GM19025 (cell line): ENCODE measurements at regions not wholly inside any gene's neighbourhood (a gene's known extent, or its start where the extent isn't known, plus 50 kb on each side); places are given as distances from the start of the nearest gene placed in this dataset.
"Not testable (repeated sequence)": the region's sequence is repeated elsewhere in the genome, so short reads cannot be mapped to it uniquely, and the experiment has no call there.

Experiments used
- ATAC-seq: cut with Tn5 transposase; IDR thresholded peaks from one replicate; pipeline ENCODE4 v1.9.1; 2021; ENCODE audit warnings: mild to moderate bottlenecking, low read depth, moderate library complexity; ENCODE audit not compliant: unreplicated experiment

DNA sequence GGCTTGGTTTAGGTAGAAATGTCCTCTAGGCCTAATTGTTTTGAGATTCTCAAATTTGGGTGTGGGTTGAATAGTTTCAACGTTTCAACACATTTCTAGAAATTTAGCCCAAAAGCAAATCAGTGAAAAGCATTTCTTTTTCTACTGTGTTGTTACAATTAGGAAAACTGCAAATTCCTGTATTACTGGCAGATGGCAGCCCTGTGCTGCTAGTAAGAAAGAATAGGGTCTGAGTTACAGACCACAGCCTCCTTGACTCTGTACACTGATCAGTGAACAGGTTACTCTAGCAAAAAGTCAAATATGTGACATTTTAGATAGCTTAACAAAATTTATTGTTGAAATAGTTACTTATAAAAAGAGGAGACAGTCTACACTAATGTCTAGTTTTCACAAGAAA, 703.0 kb downstream of the JRKL start:
- ATAC-seq: no peak

DNA sequence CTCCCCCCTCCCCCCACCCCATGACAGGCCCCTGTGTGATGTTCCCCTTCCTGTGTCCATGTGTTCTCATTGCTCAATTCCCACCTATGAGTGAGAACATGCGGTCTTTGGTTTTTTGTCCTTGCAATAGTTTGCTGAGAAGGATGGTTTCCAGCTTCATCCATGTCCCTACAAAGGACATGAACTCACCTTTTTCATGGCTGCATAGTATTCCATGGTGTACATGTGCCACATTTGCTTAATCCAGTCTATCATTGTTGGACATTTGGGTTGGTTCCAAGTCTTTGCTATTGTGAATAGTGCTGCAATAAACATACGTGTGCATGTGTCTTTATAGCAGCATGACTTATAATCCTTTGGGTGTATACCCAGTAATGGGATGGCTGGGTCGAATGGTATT, 712.4 kb downstream of the JRKL start:
- ATAC-seq: not testable (repeated sequence)

DNA sequence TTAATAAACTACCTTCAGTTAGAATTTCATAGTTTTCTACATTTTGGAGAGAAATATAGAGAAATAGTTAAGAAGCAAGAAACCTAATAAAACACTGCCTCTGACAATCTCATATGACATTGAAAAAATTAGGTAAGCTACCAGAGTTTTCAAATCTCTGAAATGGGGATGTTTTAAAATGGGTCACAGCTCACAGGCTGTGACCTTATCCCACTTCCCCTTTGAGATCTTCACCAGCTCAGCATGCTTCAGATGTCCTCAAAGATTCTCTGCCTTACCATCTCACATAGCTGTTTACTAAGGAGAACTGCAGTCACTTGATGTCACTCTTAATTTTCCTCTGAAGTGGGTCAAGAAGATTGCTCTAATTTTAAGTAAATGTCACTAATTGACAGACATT, 717.8 kb downstream of the JRKL start:
- peak; percentile 61 for ATAC-seq

DNA sequence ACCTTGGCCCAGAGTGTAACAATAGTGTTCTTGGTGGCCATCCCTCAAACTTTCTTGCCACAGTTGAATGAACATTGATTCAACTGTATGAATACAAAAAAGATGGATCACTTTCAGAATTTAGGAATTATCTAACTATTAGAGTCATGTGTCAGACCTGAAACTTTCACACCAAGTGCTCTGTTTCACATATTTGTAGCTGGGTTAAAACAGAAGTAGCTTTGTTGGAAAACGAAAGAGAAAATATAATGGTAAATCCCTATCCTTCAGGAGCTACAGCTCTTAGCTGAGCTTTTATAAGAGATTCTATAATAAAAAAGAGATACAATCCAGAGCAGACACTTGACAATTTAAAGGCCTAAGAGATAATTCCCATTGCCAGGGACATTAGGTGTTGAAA, 719.3 kb downstream of the JRKL start:
- ATAC-seq: no peak

DNA sequence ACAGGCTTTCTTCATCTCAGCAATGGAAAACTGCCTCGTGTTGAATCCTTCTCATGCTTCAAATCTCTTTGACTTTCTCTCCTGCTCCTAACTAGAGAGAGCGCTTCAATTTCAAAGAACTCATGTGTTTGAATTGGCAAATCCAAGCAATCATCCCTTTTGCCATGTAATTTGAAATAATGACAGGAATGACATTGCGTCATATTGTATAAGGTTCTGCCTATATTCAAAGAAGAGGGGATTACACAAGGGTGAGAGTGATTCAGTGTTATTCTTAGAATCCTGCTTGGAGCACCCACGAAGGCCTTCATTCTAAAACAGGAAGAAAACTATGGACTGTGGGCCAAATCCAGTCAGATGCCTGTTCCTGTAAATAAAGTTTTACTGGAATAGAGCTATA, 720.6 kb downstream of the JRKL start:
- no peak for ATAC-seq

DNA sequence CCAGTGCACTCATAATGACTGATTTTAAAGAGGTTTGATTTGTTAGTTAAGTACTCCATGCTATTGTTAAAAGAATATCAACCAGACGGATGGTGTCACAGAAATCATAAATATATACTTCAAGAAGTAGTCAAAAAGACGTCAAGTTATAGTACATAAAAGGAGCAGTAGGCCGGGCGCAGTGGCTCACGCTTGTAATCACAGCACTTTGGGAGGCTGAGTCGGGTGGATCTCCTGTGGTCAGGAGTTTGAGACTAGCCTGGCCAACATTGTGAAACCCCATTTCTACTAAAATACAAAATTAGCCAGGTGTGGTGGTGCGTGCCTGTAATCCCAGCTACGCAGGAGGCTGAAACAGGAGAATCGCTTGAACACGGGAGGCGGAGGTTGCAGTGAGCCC, 721.7 kb downstream of the JRKL start:
- ATAC-seq: no peak

DNA sequence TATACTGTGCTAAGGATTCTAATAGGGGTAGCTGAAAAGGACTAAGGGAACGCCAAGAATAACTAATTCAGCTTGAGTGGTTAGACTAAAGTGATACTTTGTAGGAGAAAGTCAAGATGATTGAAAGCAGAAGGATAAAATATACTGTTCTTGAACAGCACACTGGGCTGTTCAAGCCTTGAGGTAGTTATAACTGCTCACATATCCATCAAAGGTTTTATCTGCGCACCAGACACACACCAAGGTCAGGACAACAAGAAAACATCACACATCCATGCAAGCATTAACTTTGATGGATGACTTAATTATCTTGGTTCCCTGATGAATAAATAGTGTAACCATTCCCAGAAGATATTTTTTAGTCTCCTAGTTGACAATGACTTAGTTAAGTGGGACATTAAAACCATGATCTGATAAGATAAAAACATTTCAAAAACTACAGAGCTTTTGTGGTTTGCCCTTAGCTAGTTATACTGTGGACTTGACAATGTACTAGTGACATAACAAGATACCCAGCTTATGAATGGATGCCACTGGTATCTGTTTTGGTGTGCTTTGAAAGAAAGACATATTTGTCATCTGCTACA, 728.9 kb downstream of the JRKL start:
- ATAC-seq: no peak

DNA sequence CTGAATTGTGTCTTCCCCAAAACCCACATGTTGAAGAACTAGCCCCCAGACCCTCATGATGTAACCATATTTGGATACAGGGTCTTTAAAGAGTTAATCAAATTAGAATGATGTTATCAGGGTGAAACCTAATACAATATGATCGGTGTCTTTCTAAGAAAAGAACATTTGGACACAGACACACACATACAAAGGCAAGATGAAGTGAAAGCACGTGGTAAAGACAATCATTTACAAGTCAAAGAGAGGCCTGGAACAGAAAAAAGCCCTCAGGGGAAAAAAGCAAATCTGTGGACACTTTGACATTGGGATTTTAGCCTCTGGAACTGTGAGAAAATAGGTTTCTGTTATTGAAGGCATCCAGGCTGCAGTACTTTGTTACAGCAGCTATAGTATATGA, 733.4 kb downstream of the JRKL start:
- ATAC-seq: no peak

DNA sequence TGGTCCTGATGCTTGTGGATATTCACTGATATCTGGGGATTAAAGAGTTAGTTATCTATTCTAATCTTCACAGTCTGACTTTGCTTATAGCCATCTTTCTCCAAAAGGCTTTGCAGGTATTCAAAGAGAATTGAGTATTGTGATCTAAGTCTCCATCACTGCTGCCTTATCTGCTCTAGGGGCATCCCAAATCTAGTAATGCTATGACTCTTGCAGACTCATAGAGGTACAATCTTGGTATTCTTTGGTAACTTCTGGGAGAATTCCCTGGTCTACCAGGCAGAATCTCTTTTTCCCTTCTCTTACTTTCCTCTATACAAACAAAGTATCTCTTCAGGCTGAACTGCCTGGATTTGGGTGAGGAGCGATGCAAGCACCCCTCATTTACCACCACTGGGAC, 746.3 kb downstream of the JRKL start:
- no peak for ATAC-seq

DNA sequence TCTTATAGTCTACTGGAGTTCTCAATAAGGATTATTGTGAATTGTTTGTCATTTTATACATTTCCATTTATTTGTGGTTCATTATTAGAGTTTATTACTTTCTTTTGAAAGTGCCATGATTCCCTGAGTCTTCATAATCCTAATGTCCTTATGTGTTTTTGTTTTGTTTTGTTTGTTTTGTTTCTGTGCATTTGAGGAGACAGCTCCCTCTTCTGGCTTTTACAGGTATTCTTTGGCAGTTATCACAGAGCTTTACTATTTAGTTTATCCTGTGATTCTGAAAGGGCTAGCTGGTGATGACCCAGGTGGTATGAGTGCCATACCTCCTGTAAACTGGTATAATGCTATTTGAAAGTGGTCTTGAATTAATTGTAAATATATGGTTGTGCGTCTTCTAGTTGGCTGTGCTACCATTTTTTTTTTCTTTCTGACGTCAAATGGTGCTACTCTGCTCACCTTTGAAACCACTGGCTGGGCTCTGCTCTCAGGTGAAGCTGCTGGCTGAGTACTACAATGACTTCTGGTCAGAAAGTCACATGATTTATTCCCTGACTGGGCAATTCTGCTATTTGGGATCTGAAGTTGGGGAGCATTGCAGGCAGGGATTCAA, 751.2 kb downstream of the JRKL start:
- no peak for ATAC-seq

DNA sequence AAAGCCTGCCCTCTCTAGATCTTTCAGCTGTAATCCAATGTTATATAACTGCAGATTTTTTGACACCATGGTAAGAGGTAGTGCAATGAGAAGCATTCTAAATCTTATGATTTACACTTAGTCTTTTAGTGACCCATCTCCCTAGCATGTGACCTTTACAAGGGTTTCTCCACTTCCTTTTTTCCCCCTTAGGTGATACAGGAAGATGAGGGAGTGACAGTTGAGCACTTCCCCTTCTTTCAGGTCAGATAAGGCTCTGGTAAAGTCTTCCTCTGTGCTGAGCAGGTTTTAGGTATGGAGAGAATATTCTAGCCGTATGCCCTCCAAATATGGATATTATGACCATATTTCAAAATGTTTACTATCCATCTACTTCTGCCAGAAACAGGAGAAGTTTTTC, 753.6 kb downstream of the JRKL start:
- no peak for ATAC-seq

DNA sequence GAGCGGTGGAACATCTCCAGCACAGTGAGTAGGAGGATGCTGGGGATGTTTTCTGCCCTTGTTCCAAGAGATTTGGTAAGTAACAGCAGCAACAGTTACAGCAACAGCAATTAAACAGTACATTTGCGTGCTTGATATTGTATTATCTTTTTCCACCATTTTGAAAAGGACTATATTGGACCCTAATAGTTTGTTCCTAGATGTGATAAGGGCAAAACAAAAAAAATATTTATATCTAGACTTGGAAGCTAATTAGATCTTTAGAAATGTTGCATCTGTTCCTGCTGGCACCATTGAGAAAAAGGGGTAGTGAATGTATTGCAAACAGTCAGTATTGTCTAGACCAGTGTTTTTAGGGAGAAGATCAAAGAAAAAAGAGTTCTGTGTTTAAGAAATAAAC, 759.9 kb downstream of the JRKL start:
- no peak for ATAC-seq

DNA sequence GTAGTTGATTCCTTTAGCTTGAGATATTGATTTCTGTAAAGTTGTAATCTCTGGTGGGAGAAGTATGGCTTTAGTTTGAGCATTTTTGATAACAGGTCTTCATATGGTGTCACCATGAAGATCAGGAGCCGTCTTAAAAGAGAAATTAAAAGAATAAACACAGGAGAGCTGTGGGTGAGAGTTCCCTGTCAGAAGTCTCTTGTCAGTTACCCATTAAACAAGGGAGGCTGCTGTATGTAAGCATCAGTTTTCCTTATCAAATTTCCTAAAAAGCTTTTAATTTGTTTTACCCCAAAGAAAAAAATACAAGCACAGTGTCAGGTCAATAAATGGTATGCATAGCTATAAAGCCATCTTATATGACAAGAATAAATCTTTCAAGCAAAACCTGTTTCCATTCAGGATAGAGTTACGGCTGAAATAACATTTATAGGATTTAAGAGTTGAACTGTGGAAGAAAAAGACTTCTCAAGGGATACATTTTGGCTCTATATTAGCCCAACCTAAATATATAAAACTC, 767.5 kb downstream of the JRKL start:
- no peak for ATAC-seq

DNA sequence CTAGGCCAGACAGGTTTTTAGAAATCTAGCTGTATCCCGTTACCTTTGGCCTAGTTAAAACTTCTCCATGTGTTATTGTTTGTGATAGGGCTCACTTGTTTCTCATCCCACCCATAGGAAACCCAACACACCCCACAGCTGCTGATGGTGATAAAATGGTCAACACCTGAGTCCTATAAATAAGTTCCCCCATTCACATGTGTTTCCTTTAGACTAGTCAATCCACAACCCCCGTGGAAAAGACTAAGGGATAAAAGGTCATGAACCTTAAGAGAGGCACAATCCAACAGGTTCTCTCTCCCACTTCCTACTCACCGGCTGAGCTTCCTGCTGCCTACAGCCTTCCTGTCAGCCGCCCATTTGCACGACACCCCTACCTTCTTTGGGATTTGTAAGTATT, 768.4 kb downstream of the JRKL start:
- ATAC-seq: no peak

DNA sequence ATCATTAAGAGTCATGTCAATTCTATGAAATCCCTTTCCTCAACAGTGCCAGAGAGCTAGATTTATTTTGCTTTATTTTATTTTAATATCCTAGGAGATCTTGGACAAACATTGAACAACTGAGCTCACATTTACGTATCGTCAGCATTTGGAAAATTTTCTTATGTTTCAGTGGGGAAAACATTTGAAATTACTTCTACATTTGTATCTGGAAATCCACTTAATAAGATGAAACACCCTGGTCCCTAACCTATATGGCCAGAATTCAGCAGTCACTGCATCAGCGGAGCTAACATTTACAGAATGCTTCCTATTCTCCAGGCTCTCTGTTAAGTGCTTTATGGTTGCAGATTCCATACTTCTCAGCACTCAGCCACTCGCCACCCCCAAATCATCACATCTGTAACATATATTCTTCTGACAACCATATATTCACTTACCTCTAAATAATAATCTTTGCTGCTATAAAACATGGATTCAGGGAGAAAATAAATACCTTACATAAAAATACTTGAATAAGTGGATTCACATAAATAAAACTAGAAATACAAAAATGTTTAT, 773.9 kb downstream of the JRKL start:
- no peak for ATAC-seq

DNA sequence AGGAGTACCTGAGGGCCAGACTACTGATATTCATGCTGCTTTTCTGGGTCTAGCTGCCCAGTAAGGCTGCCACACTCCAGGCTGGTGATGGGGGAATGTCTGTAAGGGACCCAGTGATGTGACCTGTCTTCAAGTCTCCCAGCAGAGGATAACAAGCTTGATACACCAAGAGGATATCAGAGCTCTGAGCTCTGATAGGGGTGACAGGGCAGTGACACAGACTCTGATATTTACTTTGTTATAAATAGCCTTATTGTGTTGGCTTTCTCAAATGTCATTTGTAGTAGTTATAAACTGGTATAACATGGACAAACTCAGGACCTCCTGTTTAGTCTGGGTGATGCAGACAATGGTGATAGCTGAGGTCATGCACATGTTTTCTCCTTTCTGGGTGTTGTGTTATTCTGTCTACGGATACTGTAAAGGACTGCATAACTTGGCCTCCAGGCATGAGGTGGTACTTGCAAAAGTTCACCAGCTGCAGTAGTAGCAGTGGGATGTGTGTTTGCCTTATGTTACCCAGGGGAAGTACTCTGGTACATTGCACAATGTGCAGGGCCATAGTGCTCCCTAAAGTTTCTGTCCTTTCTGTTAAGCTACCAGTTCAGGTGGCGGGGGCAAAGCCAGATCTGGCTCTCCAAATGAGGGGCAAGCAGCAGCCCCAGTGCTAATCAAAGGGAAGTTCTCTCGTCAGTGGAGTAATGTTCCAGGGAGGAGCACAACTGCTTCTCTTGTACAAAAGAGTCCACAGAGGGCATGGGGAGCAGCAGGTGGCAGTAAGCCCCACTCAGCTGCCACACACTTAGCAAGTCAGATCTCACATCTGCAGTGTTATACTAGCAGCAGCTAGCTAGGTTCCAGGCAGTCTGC, 812.2 kb downstream of the JRKL start:
- ATAC-seq: no peak

DNA sequence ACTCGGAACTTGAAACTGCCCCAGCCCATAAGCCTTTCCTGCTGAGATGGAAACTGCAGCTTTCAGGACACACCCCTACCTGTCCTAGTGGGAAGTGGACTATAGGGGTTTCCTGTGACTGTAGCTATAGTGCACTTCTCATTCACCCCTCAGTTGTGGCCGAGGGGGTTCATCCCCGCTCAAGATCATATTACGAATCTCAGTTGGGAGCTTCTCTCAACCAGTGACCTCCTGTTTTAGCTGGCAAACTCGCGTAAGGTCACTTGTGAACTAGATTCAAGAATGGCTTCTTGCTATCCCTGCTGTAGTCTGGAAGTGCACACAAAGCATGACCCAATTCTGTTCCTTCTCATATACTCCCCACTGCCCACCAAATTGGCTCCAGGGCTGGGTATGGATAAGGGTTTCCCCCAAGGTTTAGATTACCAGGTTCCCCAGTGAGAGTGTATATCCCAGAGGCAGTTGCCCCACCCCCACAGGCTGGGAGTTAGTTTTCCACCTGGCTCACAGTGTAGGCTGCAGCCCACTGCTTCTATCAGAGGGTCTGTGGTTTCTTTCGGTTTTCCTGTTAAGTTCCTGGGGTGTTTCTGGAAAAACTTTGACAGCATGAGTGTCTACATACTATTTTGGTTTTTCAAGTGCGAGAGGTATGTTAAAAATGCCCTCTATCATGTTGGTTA, 812.9 kb downstream of the JRKL start:
- no peak for ATAC-seq

DNA sequence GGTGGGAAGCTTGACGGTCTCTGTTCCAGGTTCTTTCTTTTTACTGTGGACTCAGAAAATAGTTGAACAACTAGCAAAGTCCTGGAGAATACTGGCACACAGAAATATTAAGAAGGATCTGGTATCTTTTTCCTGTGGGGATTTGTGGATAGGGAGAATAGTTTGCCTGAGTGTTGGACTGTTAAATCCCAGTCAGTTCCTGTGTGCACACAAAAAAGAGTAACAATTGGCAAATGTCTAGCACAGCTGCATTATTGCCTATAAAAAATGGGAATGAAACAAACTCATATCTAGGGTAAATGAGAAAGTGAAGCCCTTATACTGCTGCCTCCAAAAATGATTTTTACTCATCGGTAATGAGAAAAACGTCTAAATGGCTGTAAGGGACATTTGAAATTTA, 828.2 kb downstream of the JRKL start:
- ATAC-seq: no peak

DNA sequence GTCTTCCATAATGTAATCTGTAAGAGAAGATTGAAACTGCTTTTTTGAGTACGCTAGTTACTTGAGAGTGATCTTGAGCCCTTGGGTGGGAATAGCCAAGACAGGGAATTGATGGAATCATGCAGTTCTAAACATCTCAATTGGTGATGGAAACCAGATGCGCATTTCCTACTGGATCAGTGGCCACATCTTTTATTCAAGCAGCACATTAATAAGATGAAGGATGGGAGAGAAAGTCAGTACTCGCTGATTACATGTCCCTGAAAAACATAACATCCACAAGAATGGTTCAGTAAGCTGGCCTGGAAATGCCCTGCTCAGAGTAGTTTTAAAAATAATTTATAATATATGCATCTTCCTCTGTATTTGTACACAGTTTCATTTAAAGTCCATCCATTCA, 833.8 kb downstream of the JRKL start:
- ATAC-seq: no peak

DNA sequence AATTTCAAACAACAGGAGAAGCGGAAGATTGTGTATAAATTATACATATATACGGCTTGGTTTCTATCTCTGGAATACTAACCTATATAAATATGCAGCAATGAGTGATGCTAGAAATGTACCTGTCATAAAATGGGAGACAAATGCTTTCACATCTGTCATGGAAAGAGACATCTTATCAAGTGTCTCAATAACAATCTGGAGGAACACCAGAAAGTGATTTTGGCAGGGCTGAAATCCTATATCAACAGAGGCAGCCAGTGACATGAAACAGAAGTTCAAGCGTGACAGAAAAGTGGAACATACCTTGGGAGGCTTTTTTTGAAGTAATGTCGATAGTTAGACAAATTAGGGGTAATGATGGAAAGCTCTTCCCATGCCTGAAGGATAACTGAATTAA, 834.6 kb downstream of the JRKL start:
- no peak for ATAC-seq

DNA sequence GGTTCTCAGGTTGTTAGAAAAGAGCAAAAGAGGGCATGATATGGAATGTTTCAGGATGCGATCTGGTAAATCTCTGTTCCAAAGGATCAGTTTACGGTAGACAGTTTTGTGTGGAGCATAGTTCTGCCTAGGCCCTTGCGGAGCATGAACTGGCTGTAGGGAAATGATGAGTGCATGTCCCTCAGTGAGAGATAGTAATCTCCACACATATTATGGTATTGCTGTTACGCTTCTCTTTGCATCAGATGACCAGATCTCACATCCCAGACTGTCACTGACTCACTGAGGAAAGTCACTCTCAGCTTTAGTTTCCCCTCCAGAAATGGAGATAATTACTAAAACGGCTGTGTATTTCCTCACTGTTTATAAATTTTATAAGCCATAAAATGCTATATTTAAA, 836.0 kb downstream of the JRKL start:
- no peak for ATAC-seq
